Lung (tissue), 11 donors: ENCODE measurements at regions not wholly inside any gene's neighbourhood (a gene's known extent, or its start where the extent isn't known, plus 50 kb on each side); places are given as distances from the start of the nearest gene placed in this dataset.

ENCODE experiments used
- ATAC-seq: fragments of 200-7000 bp; cut with Tn5 transposase; one replicate; pipeline ENCODE4 v1.9.1; 2020; ENCODE audit warnings: moderate number of reproducible peaks; ENCODE audit not compliant: insufficient read depth, low FRiP score
- DNase-seq, 3 donors: peaks; one replicate each; pipeline ENCODE4 v3.0.0-alpha.2; 2013 to 2017
- H3K27ac ChIP-seq, 2 donors: one replicate each; pipeline ENCODE4 v1.5.1; 2013; ENCODE audit warnings: mild to moderate bottlenecking in 2 of 2, moderate library complexity in 2 of 2, control low read depth in 1 of 2, inconsistent platforms in 1 of 2, low read depth in 1 of 2, low read length in 1 of 2
- H3K27me3 ChIP-seq, 3 donors: one replicate each; pipeline ENCODE4 v1.5.1; 2013; ENCODE audit warnings: low read length in 2 of 3; ENCODE audit not compliant: control insufficient read depth in 3 of 3, insufficient read depth in 3 of 3
- H3K36me3 ChIP-seq, 4 donors: one replicate each; pipeline ENCODE4 v1.5.1; 2013; ENCODE audit warnings: low read length in 4 of 4, mild to moderate bottlenecking in 1 of 4, moderate library complexity in 1 of 4; ENCODE audit not compliant: control insufficient read depth in 4 of 4, insufficient read depth in 4 of 4
- H3K4me1 ChIP-seq, 5 donors: one replicate each; pipeline ENCODE4 v1.5.1; 2013; ENCODE audit warnings: low read length in 5 of 5, mild to moderate bottlenecking in 2 of 5, moderate library complexity in 1 of 5; ENCODE audit not compliant: control insufficient read depth in 5 of 5, insufficient read depth in 5 of 5
- H3K4me3 ChIP-seq: one replicate; pipeline ENCODE4 v1.5.1; 2013; ENCODE audit warnings: mild to moderate bottlenecking, control low read depth, moderate library complexity
- H3K9ac ChIP-seq, 2 donors: one replicate each; pipeline ENCODE4 v1.5.1; 2013; ENCODE audit warnings: low read length in 2 of 2, control low read depth in 1 of 2; ENCODE audit not compliant: insufficient read depth in 1 of 2
- H3K9me3 ChIP-seq, 4 donors: one replicate each; pipeline ENCODE4 v1.5.1; 2013; ENCODE audit warnings: low read length in 3 of 4, mild to moderate bottlenecking in 1 of 4, moderate library complexity in 1 of 4; ENCODE audit not compliant: control insufficient read depth in 4 of 4, insufficient read depth in 3 of 4
- WGBS, 2 donors: extraction: QIAGEN DNeasy Blood & Tissue Kit; methylation state at CpG; one replicate each; pipeline ENCODE4 v1.1.7; 2013; 5-methylcytosine and 5-hydroxymethylcytosine counted together
- TF ChIP-seq, protein P1 (sequence below): IDR thresholded peaks from 2 replicates; pipeline ENCODE4 v1.5.1; 2012; ENCODE audit warnings: mild to moderate bottlenecking; ENCODE audit errors: control extremely low read depth, extremely low read depth
- donor health status: control.
- donor health status: control.
- donor health status: Bipolar disorder and iron deficiency.
- donor health status: healthy.
- donor health status: DM: yes; HTN: yes; CAD: no.

DNA sequence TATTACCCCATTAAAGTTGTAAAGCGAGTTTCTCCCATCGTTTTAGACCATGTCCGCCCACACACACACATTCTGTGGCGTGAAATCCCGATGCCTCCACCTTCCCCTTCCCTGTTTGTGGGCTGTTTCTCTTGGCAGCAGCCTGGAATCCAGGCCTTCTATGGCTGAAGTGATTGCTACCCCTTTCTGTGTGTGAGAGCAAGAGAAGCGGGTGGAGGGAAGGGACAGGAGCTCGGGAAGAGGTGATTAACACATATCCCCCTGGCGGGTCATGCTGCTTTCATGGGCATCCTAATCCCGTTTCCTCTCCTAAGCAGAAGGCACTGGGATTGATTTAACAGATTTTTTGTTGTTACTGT is 283.8 kb upstream of the RGMA start:
- Histone ChIP-seq H3K9ac (no peak overlapping the region), H3K27ac (no peak overlapping the region), H3K36me3 (no peaks in the 10 kb centered on the region), H3K4me1 (no peaks in the 10 kb centered on the region), H3K4me3 (no peak overlapping the region), H3K27me3 (no peaks in the 10 kb centered on the region), H3K9me3 (no peaks in the 10 kb centered on the region)
- DNase-seq (no peak), ATAC-seq (no peak)
- TF ChIP-seq, protein P1, sequence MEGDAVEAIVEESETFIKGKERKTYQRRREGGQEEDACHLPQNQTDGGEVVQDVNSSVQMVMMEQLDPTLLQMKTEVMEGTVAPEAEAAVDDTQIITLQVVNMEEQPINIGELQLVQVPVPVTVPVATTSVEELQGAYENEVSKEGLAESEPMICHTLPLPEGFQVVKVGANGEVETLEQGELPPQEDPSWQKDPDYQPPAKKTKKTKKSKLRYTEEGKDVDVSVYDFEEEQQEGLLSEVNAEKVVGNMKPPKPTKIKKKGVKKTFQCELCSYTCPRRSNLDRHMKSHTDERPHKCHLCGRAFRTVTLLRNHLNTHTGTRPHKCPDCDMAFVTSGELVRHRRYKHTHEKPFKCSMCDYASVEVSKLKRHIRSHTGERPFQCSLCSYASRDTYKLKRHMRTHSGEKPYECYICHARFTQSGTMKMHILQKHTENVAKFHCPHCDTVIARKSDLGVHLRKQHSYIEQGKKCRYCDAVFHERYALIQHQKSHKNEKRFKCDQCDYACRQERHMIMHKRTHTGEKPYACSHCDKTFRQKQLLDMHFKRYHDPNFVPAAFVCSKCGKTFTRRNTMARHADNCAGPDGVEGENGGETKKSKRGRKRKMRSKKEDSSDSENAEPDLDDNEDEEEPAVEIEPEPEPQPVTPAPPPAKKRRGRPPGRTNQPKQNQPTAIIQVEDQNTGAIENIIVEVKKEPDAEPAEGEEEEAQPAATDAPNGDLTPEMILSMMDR = no peak
- 81 to 85% methylated on average over 9 of the region's 9 CpGs for WGBS, 2 donors

DNA sequence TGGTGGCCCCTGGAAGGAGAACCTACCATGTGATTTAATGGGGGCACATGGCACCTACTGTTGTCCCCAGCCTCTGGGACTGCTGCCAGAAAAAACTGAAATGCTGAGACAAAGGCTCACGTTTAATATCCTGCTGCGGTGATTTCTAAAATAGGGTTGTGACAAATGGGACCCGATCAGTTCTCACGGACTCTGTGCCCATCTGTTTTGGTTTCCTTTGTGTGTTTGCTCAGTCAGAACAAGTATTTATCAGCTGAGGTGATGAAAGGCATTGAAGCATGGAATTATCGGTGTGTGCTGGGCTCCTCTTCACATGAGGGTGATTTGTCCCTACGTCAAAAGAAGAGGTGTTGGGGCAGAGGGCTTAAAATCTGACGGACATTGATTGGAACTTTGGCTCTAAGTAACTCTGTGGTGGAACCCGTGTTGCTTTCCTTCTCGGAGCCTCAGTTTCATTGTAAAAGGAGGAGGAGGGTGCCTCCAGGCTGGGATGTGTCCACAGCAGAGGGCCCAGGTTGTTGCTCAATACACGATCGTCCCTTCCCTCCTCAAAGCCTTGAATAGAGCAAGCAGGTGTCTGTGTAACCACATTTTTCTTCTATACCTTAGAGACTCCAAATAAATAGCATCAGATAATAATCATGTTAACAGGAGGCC is 283.3 kb upstream of the RGMA start:
- no peak overlapping the region for H3K4me3 ChIP-seq
- no peak for ATAC-seq
- no peak for DNase-seq
- TF ChIP-seq, protein P1 = no peak
- H3K27me3 ChIP-seq = no peaks in the 10 kb centered on the region
- H3K9me3 ChIP-seq = no peaks in the 10 kb centered on the region
- no peak overlapping the region for H3K9ac ChIP-seq
- H3K27ac ChIP-seq = no peak overlapping the region
- WGBS, 2 donors = 69 to 82% methylated on average over 11 of the region's 11 CpGs
- H3K4me1 ChIP-seq = no peaks in the 10 kb centered on the region
- H3K36me3 ChIP-seq = no peaks in the 10 kb centered on the region

DNA sequence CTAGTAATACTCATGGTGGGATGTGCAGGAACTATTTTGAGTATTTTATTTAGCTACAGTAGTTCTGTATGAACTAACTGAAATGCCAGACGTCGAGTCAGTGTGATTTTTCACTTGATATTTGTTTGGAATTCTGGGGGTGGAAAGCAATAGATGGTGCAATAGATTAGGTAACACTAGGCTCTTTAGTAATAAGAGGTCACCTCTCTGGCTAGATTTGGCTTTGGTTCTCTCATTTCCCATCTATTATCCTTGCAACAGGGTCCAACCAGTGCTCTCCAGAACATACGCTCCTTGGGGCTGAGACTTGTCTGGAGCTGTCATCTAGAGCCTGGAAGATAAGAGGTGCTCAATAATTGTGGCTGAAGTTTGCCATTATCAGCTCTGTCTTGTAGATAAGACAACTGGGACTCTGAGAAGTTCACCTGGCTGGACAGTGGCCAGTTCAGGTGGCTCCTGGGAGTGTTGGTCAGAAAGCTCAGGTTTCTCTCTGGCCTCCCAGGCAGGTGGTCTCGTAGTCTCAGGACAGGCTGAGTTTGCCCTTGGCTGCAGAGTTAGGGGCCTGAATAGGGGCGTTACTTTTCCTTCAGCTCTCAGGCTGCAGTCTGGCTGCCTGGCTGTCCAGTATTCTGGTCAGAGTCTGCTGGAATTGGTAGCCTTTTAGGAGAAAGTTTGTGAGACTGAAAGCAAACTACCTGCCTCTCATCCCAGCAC is 277.5 kb upstream of the RGMA start:
- Histone ChIP-seq H3K9me3 (peaks cover 0 to 2% (median 0%) of the 10 kb centered on the region in 4 donors), H3K9ac (no peak overlapping the region), H3K27me3 (no peaks in the 10 kb centered on the region), H3K4me1 (peaks cover 0 to 8% (median 0%) of the 10 kb centered on the region in 5 donors), H3K36me3 (no peaks in the 10 kb centered on the region), H3K4me3 (no peak overlapping the region), H3K27ac (no peak overlapping the region)
- DNase-seq = no peak
- 52 to 69% methylated on average over 5 of the region's 5 CpGs for WGBS, 2 donors
- TF ChIP-seq, protein P1 = no peak
- ATAC-seq = no peak
